NCI-H2081 (cell line): ENCODE measurements at regions not wholly inside any gene's neighbourhood (a gene's known extent, or its start where the extent isn't known, plus 50 kb on each side); places are given as distances from the start of the nearest gene placed in this dataset.

Experiments
- DNase-seq, 2 experiments: peaks; one replicate each; lab custom pipeline; 2025; lab: John Stamatoyannopoulos, UW

DNA sequence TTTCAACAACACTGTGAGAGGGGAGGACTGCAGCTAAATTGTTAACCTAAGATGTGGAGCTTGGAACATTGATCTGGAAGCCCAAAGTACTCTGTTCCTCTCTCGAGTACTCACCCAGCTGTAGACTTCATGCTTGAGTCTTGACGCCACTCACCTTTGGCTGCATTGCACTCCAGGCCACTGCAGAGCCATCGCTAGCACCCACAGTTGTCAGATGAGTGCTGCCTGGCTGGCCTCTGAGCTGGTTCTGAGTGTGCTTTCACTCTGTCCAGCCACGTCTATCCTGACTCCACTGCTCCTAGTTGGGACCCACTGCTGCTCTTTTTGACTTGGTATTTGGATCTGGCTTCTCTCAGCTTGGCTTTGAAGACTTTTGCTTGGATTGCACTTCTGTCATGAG is 552.1 kb downstream of the DCDC2C start:
- no peak for DNase-seq

GRCh38 chr2:4256351-4256750 is 553.0 kb downstream of the DCDC2C start:
- no peak for DNase-seq

DNA sequence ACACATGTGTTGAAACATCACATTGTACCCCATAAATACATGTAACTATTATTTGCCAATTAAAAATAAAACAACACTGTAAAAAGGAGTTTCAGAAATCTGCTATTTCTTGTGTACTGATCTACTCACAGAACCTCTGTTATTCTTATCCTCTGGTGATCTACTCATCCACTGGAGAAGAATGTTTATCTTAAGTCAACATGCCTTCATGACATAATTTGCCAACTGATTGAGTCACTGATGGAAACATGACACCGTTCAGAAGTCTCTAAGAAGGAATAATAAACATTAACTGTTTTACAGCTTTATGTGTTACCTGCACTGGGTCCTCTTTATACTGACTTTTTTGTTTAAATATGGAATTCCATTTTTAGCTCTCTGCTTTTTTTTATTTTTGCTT is 555.2 kb downstream of the DCDC2C start:
- peak in 1 of 2 experiments; percentile 31 for DNase-seq

DNA sequence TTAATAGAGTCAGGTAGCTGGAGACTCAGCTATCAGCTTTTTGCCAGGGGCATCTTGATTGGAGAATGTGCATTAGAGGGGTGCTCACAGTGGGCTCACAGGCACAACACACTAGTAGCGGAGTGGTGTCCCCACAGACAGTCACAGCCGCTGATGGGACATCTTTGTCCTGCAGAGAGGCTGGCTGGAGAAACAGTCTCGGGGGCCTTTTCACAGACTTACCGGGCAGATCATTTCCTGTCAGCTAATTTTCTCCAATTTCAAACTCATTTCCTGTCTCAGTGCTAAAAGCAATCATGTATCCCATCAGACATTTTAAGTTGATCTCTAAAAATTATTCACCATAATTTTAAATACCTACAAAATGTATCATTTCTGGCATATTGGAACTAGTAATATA is 562.6 kb downstream of the DCDC2C start:
- peak in 1 of 2 experiments; percentile 43 for DNase-seq

- no peak for DNase-seq
Measured at GRCh38 chr2:4269885-4270284, 566.5 kb downstream of the DCDC2C start.

- no peak for DNase-seq
Measured at GRCh38 chr2:4272261-4272858, 569.0 kb downstream of the DCDC2C start.

- DNase-seq: no peak
Measured at GRCh38 chr2:4278392-4278791, 575.0 kb downstream of the DCDC2C start.

GRCh38 chr2:4279431-4279830 is 576.1 kb downstream of the DCDC2C start:
- no peak for DNase-seq

DNA sequence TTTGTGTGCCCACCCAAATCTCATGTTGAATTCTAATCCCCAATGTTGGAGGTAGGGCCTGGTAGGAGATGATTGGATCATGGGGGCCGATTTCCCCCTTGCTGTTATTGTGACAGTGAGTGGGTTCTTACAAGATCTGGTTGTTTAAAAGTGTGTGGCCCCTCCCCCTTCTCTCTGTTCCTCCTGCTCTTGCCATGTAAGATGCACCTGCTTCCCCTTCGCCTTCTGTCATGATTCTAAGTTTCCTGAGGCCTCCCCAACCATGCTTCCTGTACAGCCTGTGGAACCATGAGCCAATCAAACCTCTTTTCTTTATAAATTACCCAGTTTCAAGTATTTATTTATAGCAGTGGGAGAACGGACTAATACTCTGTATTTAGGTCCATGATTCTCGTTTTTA is 588.1 kb downstream of the DCDC2C start:
- no peak for DNase-seq

- DNase-seq: no peak
Measured at GRCh38 chr2:4295680-4296079, 592.3 kb downstream of the DCDC2C start.

DNA sequence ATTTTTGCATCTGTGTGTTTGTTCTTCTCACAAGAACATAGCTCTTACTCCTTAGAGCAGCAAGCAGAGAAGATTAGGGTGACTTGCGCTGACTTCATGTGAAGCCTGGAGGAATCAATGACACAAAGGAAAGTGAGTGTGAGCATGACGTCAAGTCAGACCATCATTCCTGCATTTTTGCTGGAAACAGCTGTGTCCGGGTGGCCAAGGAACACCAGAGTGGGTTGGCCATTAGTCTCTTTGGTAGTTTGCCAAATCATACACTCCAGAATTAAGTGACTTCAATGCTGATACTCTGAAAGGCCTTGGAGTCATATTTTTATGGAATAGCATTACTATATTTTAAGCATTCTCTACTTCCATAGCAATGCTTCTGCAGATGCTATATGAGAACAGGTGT is 597.2 kb downstream of the DCDC2C start:
- DNase-seq: no peak

- DNase-seq: no peak
Measured at GRCh38 chr2:4324531-4324930, 621.2 kb downstream of the DCDC2C start.

- no peak for DNase-seq
Measured at GRCh38 chr2:4336864-4337263, 633.5 kb downstream of the DCDC2C start.

DNA sequence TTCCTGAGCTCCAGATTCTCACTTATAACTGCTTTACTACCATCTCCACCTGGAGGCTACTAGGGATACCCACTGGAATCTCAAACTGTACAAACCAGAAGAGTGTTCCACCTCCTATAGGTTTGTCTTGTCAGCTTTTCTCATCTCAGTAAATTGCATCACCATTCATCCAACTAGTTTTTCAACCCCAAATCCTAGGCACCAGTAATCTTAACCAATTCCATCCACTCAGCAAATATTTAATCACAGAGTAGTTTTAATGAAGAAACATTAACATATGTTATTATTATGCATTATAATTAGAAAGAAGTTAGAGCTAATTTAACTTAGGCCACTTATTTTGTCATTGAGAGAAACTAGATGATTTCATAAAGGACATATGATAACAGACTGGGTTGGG is 635.0 kb downstream of the DCDC2C start:
- DNase-seq: no peak

- DNase-seq: no peak
Measured at GRCh38 chr2:4340536-4340935, 637.2 kb downstream of the DCDC2C start.

DNA sequence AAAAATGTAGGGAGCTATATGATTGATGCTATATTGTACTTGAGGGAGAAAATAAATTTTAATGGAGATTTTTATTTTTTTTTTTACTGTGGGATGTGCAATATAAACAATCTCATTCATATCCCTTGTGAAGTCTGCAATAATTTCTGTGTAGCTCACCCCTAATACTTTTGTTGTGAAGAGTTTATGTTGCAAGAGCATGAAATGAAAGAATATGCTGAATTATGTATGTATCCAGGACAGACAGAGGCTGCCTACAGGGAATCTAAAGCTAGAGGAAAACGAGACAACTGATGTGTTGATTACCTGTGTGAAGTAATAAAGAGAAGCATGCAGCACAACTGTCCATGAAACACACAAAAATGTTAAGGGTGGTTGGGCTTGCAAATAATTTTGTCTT is 643.3 kb downstream of the DCDC2C start:
- no peak for DNase-seq

GRCh38 chr2:4353668-4354067 is 650.3 kb downstream of the DCDC2C start:
- DNase-seq: no peak

GRCh38 chr2:4354164-4354563 is 650.8 kb downstream of the DCDC2C start:
- no peak for DNase-seq

- DNase-seq: peak; percentile 1 to 26
Measured at GRCh38 chr2:4354678-4355077, 651.3 kb downstream of the DCDC2C start.

- no peak for DNase-seq
Measured at GRCh38 chr2:4356109-4356508, 652.7 kb downstream of the DCDC2C start.

GRCh38 chr2:4356541-4356940 is 653.2 kb downstream of the DCDC2C start:
- no peak for DNase-seq

DNA sequence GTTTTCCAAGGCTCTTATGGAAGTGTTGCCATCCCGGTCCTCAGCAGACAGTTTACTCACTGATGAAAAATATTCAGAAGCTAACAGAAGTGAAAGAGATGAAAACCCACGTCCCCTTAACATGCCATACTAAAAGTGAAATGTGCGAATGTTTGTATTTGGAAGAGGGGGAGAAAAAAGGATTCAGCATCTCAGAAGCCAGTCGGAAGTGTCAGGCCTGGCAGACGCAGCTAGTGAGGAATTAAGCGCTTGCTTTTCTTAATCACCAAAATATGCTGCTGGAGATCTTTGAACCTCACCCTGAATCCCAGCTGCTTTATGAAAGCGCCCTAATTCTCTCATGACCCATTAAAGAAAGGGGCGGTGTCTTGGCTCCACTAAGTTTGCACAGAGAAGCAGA is 653.7 kb downstream of the DCDC2C start:
- no peak for DNase-seq

DNA sequence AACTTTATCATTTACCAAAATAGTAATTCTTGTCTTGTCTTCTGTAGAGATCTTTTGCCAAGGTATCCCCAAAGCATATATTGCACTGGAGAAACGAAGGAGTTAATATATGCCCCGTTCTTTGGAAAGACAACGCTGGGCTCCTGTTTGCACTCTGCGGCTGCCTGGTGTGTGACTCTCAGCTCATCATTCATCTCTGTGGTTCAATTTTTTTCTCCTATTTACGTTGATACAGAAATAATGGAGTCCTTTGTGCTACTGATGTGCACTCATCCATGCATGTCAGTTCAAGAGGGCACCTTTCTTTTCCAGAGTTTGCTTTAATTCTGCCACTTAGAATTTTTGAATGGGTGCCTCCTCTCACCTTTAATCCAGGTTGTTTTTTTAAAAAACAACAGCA is 655.5 kb downstream of the DCDC2C start:
- DNase-seq: peak; percentile 55 to 80

- DNase-seq: no peak
Measured at GRCh38 chr2:4368907-4369306, 665.5 kb downstream of the DCDC2C start.
